Colonic mucosa (tissue), 4 donors: ENCODE measurements at regions not wholly inside any gene's neighbourhood (a gene's known extent, or its start where the extent isn't known, plus 50 kb on each side); places are given as distances from the start of the nearest gene placed in this dataset.

Source experiments
- DNase-seq: peaks from one replicate; pipeline ENCODE4 v3.0.0-alpha.2; 2020
- H3K27ac ChIP-seq: fragments of 200-600 bp; one replicate; pipeline ENCODE4 v1.8.0; 2021
- H3K27me3 ChIP-seq: fragments of 200-600 bp; one replicate; pipeline ENCODE4 v1.8.0; 2021
- H3K36me3 ChIP-seq: fragments of 200-600 bp; one replicate; pipeline ENCODE4 v1.8.0; 2021
- H3K4me1 ChIP-seq: fragments of 200-600 bp; one replicate; pipeline ENCODE4 v1.8.0; 2021; ENCODE audit warnings: mild to moderate bottlenecking
- H3K4me3 ChIP-seq: fragments of 200-600 bp; one replicate; pipeline ENCODE4 v1.8.0; 2021
- H3K9ac ChIP-seq, 2 donors: one replicate each; pipeline ENCODE4 v1.7.0; 2013; ENCODE audit warnings: control low read depth in 2 of 2, low read depth in 2 of 2, low read length in 2 of 2
- H3K9me3 ChIP-seq: fragments of 200-600 bp; one replicate; pipeline ENCODE4 v1.8.0; 2021
- CTCF ChIP-seq: fragments of 200-600 bp; IDR thresholded peaks from one replicate; pipeline ENCODE4 v1.8.0; 2022; ENCODE audit warnings: antibody characterized with exemption, mild to moderate bottlenecking
- intact Hi-C: fragments of 100-400 bp; cut with DNase I; formaldehyde crosslinking; loops from one replicate; pipeline ENCODE4 v1.14.1; 2022
- donor health status: healthy.
- donor health status: DM: no; HTN: no; CAD: no.
- donor health status: DM: no; HTN: no; CAD: no.

- intact Hi-C loops: no loop called here
- peak; percentile 2 for DNase-seq
- Histone ChIP-seq H3K4me3 (no peak overlapping the region), H3K36me3 (no peaks in the 10 kb centered on the region), H3K27me3 (no peaks in the 10 kb centered on the region), H3K4me1 (no peaks in the 10 kb centered on the region), H3K9me3 (no peaks in the 10 kb centered on the region), H3K9ac (no peak overlapping the region), H3K27ac (no peak overlapping the region)
- no peak for TF ChIP-seq CTCF
Measured at GRCh38 chr11:116169776-116170175, 603.0 kb downstream of the BUD13 start.

- H3K36me3 ChIP-seq: no peaks in the 10 kb centered on the region
- H3K9me3 ChIP-seq: no peaks in the 10 kb centered on the region
- DNase-seq: peak; percentile 2
- no peak overlapping the region for H3K4me3 ChIP-seq
- no peak for TF ChIP-seq CTCF
- no peaks in the 10 kb centered on the region for H3K27me3 ChIP-seq
- H3K4me1 ChIP-seq: no peaks in the 10 kb centered on the region
- H3K9ac ChIP-seq: no peak overlapping the region
- H3K27ac ChIP-seq: no peak overlapping the region
- intact Hi-C loops: no loop called here
Measured at GRCh38 chr11:116168459-116168787, 604.4 kb downstream of the BUD13 start.

GRCh38 chr11:116167706-116168458, 604.9 kb downstream of the BUD13 start:
- intact Hi-C loops: no loop called here
- peak; percentile 9 for DNase-seq
- H3K9ac ChIP-seq: no peak overlapping the region
- no peaks in the 10 kb centered on the region for H3K36me3 ChIP-seq
- no peak for TF ChIP-seq CTCF
- H3K9me3 ChIP-seq: no peaks in the 10 kb centered on the region
- no peaks in the 10 kb centered on the region for H3K27me3 ChIP-seq
- H3K4me1 ChIP-seq: no peaks in the 10 kb centered on the region
- no peak overlapping the region for H3K27ac ChIP-seq
- H3K4me3 ChIP-seq: no peak overlapping the region

- intact Hi-C loops: no loop called here
- Histone ChIP-seq H3K36me3 (no peaks in the 10 kb centered on the region), H3K4me1 (no peaks in the 10 kb centered on the region), H3K9ac (no peak overlapping the region), H3K27ac (no peak overlapping the region), H3K9me3 (no peaks in the 10 kb centered on the region), H3K27me3 (no peaks in the 10 kb centered on the region), H3K4me3 (no peak overlapping the region)
- TF ChIP-seq CTCF: no peak
- DNase-seq: peak; percentile 13
Measured at GRCh38 chr11:116166573-116167465, 606.0 kb downstream of the BUD13 start.

- TF ChIP-seq CTCF: no peak
- no peak overlapping the region for H3K9ac ChIP-seq
- no peak overlapping the region for H3K27ac ChIP-seq
- H3K36me3 ChIP-seq: no peaks in the 10 kb centered on the region
- H3K4me1 ChIP-seq: no peaks in the 10 kb centered on the region
- H3K4me3 ChIP-seq: no peak overlapping the region
- no peak for DNase-seq
- intact Hi-C loops: no loop called here
- H3K27me3 ChIP-seq: no peaks in the 10 kb centered on the region
- H3K9me3 ChIP-seq: no peaks in the 10 kb centered on the region
Measured at GRCh38 chr11:116164843-116165242, 607.9 kb downstream of the BUD13 start.
